Activated T-helper 17 cell treated with anti-CD3 and anti-CD28 coated beads, Interleukin-2, amount 50 U/mL, for 72 hours (primary cell): ENCODE measurements at regions not wholly inside any gene's neighbourhood (a gene's known extent, or its start where the extent isn't known, plus 50 kb on each side); places are given as distances from the start of the nearest gene placed in this dataset.
"Not testable (repeated sequence)": the region's sequence is repeated elsewhere in the genome, so short reads cannot be mapped to it uniquely, and the experiment has no call there.

ENCODE experiments used
- ATAC-seq: fragments of 150-1000 bp; cut with Tn5 transposase; replicated peaks from 2 replicates; pipeline ENCODE4 v1.10.0; 2021; ENCODE audit warnings: mild to moderate bottlenecking, moderate library complexity
- H3K27ac Mint-ChIP-seq: one replicate; pipeline ENCODE4 v1.8.0; 2022; ENCODE audit warnings: mixed read lengths
- H3K27me3 Mint-ChIP-seq: one replicate; pipeline ENCODE4 v1.8.0; 2022; ENCODE audit warnings: mixed read lengths
- H3K36me3 Mint-ChIP-seq: one replicate; pipeline ENCODE4 v1.8.0; 2022; ENCODE audit warnings: low read depth, mild to moderate bottlenecking, mixed read lengths
- H3K4me1 Mint-ChIP-seq: one replicate; pipeline ENCODE4 v1.8.0; 2022; ENCODE audit warnings: mixed read lengths
- H3K4me3 Mint-ChIP-seq: one replicate; pipeline ENCODE4 v1.8.0; 2022; ENCODE audit warnings: mild to moderate bottlenecking, mixed read lengths
- H3K9me3 Mint-ChIP-seq: one replicate; pipeline ENCODE4 v1.8.0; 2022; ENCODE audit warnings: mixed read lengths

DNA sequence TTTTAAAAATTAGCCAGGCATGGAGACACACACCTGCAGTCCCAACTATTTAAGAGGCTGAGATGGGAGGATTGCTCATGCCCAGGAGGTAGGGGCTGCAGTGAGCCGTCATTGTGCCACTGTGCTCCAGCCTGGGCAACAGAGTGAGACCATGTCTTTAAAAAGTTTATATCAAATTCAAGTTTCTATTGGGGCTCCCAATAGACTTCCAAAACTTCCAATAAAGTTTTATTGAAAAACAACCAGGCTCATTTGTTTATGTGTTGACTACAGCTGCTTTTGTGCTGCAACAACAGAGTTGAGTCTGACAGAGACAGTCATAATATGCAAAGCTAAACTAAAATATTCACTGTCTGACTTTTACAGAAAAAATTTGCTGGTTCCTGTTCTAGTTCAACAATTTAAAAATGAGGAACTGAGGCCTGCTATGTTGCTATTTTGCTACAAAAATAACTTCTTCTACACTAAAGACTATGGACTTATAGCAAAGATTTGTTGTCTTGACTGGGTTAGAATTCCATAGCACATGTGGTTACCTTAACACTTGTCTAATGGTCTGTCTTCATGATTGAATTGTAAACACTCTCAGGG is 63.3 kb upstream of the RELL1 start:
- ATAC-seq = no peak
- H3K36me3 Mint-ChIP-seq = no peaks in the 10 kb centered on the region
- H3K9me3 Mint-ChIP-seq = no peaks in the 10 kb centered on the region
- H3K27ac Mint-ChIP-seq = no peak overlapping the region
- no peak overlapping the region for H3K4me3 Mint-ChIP-seq
- no peaks in the 10 kb centered on the region for H3K4me1 Mint-ChIP-seq
- peaks cover 1% of the 10 kb centered on the region for H3K27me3 Mint-ChIP-seq

GRCh38 chr4:37748485-37748884 is 62.3 kb upstream of the RELL1 start:
- Mint-ChIP-seq H3K4me3 (no peak overlapping the region), H3K36me3 (no peaks in the 10 kb centered on the region), H3K4me1 (no peaks in the 10 kb centered on the region), H3K27me3 (no peaks in the 10 kb centered on the region), H3K9me3 (no peaks in the 10 kb centered on the region), H3K27ac (no peak overlapping the region)
- no peak for ATAC-seq

- Mint-ChIP-seq H3K36me3 (no peaks in the 10 kb centered on the region), H3K4me1 (no peaks in the 10 kb centered on the region), H3K4me3 (no peak overlapping the region), H3K27ac (no peak overlapping the region), H3K9me3 (no peaks in the 10 kb centered on the region), H3K27me3 (no peaks in the 10 kb centered on the region)
- ATAC-seq = no peak
These were observed 61.7 kb upstream of the RELL1 start for GRCh38 chr4:37747772-37748330.

DNA sequence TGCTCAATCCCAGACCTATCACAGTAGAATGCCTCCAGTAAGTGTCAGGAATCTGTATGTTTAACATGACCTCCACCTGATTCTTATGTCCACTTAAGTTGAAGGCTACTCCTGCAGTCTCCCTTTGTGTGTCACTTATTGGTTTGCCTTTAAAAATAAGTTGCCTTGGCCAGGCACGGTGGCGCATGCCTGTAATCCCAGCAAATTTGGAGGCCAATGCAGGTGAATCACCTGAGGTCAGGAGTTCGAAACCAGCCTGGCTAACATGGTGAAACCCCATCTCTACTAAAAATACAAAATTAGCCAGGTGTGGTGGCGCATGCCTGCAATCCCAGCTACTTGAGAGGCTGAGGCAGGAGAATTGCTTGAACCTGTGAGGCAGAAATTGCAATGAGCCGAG is 60.7 kb upstream of the RELL1 start:
- not testable (repeated sequence) for H3K4me1 Mint-ChIP-seq, H3K4me3 Mint-ChIP-seq, ATAC-seq, H3K27me3 Mint-ChIP-seq, H3K36me3 Mint-ChIP-seq, H3K27ac Mint-ChIP-seq, H3K9me3 Mint-ChIP-seq

DNA sequence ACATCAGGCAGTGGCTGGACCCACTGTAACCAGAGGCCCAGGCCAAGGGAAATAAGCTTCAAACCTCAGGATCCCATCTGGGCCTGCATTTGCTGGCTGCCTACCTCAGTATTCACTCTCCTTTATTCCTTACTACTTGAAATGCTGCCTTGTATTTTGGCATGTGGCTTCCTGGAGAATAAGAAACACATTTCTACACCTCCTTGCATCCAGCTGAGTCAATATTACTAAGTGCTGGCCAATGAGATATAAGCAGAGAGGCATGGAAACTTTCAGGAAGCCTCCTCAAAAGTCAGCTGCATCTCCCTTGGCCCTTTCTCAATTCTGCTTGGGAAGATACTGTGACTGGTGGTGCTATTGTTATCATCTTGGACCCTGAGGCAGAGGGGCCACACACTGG is 59.8 kb upstream of the RELL1 start:
- Mint-ChIP-seq H3K27me3 (no peaks in the 10 kb centered on the region), H3K27ac (no peak overlapping the region), H3K4me3 (no peak overlapping the region), H3K36me3 (no peaks in the 10 kb centered on the region), H3K4me1 (no peaks in the 10 kb centered on the region), H3K9me3 (no peaks in the 10 kb centered on the region)
- no peak for ATAC-seq

DNA sequence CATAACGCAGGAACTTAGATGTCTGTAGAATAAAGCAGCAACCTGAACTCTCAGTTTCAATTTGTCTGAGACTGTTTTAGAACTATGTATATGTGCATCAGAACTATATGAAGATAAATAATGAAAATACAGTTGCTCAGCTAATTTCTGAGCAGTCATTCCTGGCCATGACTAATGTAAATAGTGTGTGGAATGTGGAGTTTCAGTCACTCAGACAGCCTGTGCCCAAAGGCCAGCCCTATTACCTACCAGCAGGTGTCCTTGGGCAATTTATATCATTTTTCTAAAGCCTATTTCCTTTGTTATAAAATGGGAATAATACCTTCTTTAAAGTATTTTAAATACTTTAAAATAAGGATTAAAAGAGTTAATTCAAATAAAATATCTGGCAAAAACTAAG is 56.0 kb upstream of the RELL1 start:
- no peaks in the 10 kb centered on the region for H3K27me3 Mint-ChIP-seq
- ATAC-seq = peak; percentile 29
- H3K4me3 Mint-ChIP-seq = no peak overlapping the region
- no peaks in the 10 kb centered on the region for H3K9me3 Mint-ChIP-seq
- no peaks in the 10 kb centered on the region for H3K36me3 Mint-ChIP-seq
- no peaks in the 10 kb centered on the region for H3K4me1 Mint-ChIP-seq
- no peak overlapping the region for H3K27ac Mint-ChIP-seq

GRCh38 chr4:37741564-37741963 is 55.4 kb upstream of the RELL1 start:
- no peak overlapping the region for H3K4me3 Mint-ChIP-seq
- H3K4me1 Mint-ChIP-seq = no peaks in the 10 kb centered on the region
- no peak overlapping the region for H3K27ac Mint-ChIP-seq
- no peak for ATAC-seq
- H3K9me3 Mint-ChIP-seq = no peaks in the 10 kb centered on the region
- H3K27me3 Mint-ChIP-seq = no peaks in the 10 kb centered on the region
- H3K36me3 Mint-ChIP-seq = no peaks in the 10 kb centered on the region

DNA sequence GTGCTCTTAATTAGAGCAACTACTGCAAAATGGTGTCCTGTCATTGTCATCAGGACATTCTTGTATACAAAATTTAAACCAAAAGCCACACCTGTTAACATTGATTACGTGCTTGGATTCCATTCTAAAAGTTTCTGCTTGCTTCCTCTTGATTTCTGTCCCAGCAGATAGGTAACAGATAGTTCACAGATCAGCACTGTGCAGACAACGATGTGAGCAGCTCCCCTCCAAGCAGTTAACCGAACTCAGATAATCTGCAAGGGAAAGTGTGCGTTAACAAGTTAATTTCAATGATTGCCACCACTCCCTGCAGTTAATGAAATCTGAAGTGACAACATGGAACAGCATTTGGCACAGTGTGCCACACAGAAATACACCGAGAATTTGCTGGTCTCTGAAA is 54.4 kb upstream of the RELL1 start:
- Mint-ChIP-seq H3K9me3 (no peaks in the 10 kb centered on the region), H3K36me3 (no peaks in the 10 kb centered on the region), H3K4me1 (no peaks in the 10 kb centered on the region), H3K4me3 (no peak overlapping the region), H3K27ac (no peak overlapping the region), H3K27me3 (no peaks in the 10 kb centered on the region)
- no peak for ATAC-seq

GRCh38 chr4:37737466-37737865 is 51.3 kb upstream of the RELL1 start:
- H3K9me3 Mint-ChIP-seq = no peaks in the 10 kb centered on the region
- no peak for ATAC-seq
- no peak overlapping the region for H3K4me3 Mint-ChIP-seq
- no peaks in the 10 kb centered on the region for H3K36me3 Mint-ChIP-seq
- H3K4me1 Mint-ChIP-seq = no peaks in the 10 kb centered on the region
- H3K27ac Mint-ChIP-seq = no peak overlapping the region
- no peaks in the 10 kb centered on the region for H3K27me3 Mint-ChIP-seq
